A549 (cell line): ENCODE measurements at regions not wholly inside any gene's neighbourhood (a gene's known extent, or its start where the extent isn't known, plus 50 kb on each side); places are given as distances from the start of the nearest gene placed in this dataset.

Experiments
- ATAC-seq, 2 experiments: fragments of 200-7000 bp in 1 of 2; fragments of >200 bp in 1 of 2; cut with Nextera tagmentation in 1 of 2; cut with Tn5 transposase in 1 of 2; 3 replicates each; pipeline versions ENCODE4 v1.8.0 to v1.9.1; 2018 to 2020; ENCODE audit warnings: mild to moderate bottlenecking in 1 of 2, moderate library complexity in 1 of 2
- CTCF ChIA-PET: fragments of 300-600 bp; sonication (Branson Sonifier 250); formaldehyde crosslinking; extraction: SDS; loops from one replicate; lab custom pipeline; 2021; ENCODE audit warnings: antibody characterized with exemption, inconsistent platforms; lab: Yijun Ruan, JAX
- POLR2A ChIA-PET: fragments of 350-600 bp; formaldehyde crosslinking; extraction: SDS; loops from one replicate; lab custom pipeline; 2021; ENCODE audit warnings: antibody characterized with exemption, inconsistent platforms; lab: Yijun Ruan, JAX
- DNase-seq, 2 experiments: peaks; one replicate each; pipeline versions ENCODE4 v3.0.0 to v3.0.0-alpha.2; 2011 to 2016; ENCODE audit warnings: low read depth in 1 of 2, low spot score in 1 of 2
- FAIRE-seq: peaks from 2 replicates; lab custom pipeline; 2011; peaks lifted over from hg19 to GRCh38; lab: Jason Lieb, UNC
- H3K27ac ChIP-seq, 2 experiments: fragments of >200 bp; sonication (Bioruptor Twin); formaldehyde crosslinking; 3 replicates each; pipeline ENCODE4 v1.5.1; 2016 to 2017
- H3K4me1 ChIP-seq: fragments of >200 bp; sonication (Bioruptor Twin); formaldehyde crosslinking; 3 replicates; pipeline ENCODE4 v1.6.1; 2016
- H3K4me2 ChIP-seq: fragments of >200 bp; sonication (Bioruptor Twin); formaldehyde crosslinking; 3 replicates; pipeline ENCODE4 v1.6.1; 2016
- H3K4me3 ChIP-seq: fragments of >200 bp; sonication (Bioruptor Twin); formaldehyde crosslinking; 3 replicates; pipeline ENCODE4 v1.5.1; 2016
- H3K9me3 ChIP-seq: fragments of >200 bp; sonication (Bioruptor Twin); formaldehyde crosslinking; 3 replicates; pipeline ENCODE4 v1.6.1; 2016
- CBX2 ChIP-seq: fragments of 200-600 bp; sonication (generic); IDR thresholded peaks from 2 replicates; pipeline ENCODE4 v1.6.1; 2016; ENCODE audit warnings: low read depth, mild to moderate bottlenecking, borderline replicate concordance
- CEBPB ChIP-seq, 2 experiments: fragments of >200 bp in 1 of 2; sonication (Bioruptor Twin) in 1 of 2; formaldehyde crosslinking in 1 of 2; IDR thresholded peaks; 2 replicates each; pipeline ENCODE4 v1.6.1; 2012 to 2016
- CHD2 ChIP-seq: fragments of 150-350 bp; IDR thresholded peaks from 2 replicates; pipeline ENCODE4 v1.6.1; 2014; ENCODE audit warnings: low read length; ENCODE audit not compliant: partially characterized antibody
- CTCF ChIP-seq: fragments of >200 bp; sonication (Bioruptor Twin); formaldehyde crosslinking; IDR thresholded peaks from 3 replicates; pipeline ENCODE4 v1.5.1; 2016
- E2F6 ChIP-seq: IDR thresholded peaks from 2 replicates; pipeline ENCODE4 v1.6.1; 2012; ENCODE audit warnings: low read depth, borderline replicate concordance
- EP300 ChIP-seq, 2 experiments: fragments of >200 bp; sonication (Bioruptor Twin); formaldehyde crosslinking; IDR thresholded peaks; 2 replicates in 1 of 2; 3 replicates in 1 of 2; pipeline ENCODE4 v1.6.1; 2016 to 2017
- GATA3 ChIP-seq: IDR thresholded peaks from 2 replicates; pipeline ENCODE4 v1.6.1; 2012; ENCODE audit warnings: borderline replicate concordance
- HES2 ChIP-seq: fragments of >200 bp; sonication (Bioruptor Twin); formaldehyde crosslinking; IDR thresholded peaks from 2 replicates; pipeline ENCODE4 v1.6.1; 2016
- HMGXB4 ChIP-seq: fragments of 250-450 bp; sonication (Bioruptor Pico); IDR thresholded peaks from 2 replicates; pipeline ENCODE4 v1.5.0; 2021; ENCODE audit warnings: mild to moderate bottlenecking, moderate library complexity, borderline replicate concordance
- HOXB13 ChIP-seq: fragments of 250-450 bp; sonication (Bioruptor Pico); IDR thresholded peaks from 2 replicates; pipeline ENCODE4 v1.5.0; 2020; ENCODE audit warnings: low read depth, mild to moderate bottlenecking, moderate library complexity
- HOXB5 ChIP-seq: fragments of 250-450 bp; sonication (Bioruptor Pico); IDR thresholded peaks from 2 replicates; pipeline ENCODE4 v1.5.0; 2020; ENCODE audit warnings: mild to moderate bottlenecking, moderate library complexity
- MYC ChIP-seq: IDR thresholded peaks from 2 replicates; pipeline ENCODE4 v1.6.1; 2012; ENCODE audit warnings: mild to moderate bottlenecking, inconsistent platforms, low read length, improper control_type of control experiment, borderline replicate concordance
- NR3C1 ChIP-seq: fragments of >200 bp; sonication (Bioruptor Twin); formaldehyde crosslinking; IDR thresholded peaks from 3 replicates; pipeline ENCODE4 v1.6.1; 2017
- PBX3 ChIP-seq: IDR thresholded peaks from 2 replicates; pipeline ENCODE4 v1.6.1; 2012
- POLR2A ChIP-seq: IDR thresholded peaks from 2 replicates; pipeline ENCODE4 v1.6.1; 2012; ENCODE audit warnings: mild to moderate bottlenecking, low read length
- RAD21 ChIP-seq, 2 experiments: fragments of >200 bp in 1 of 2; sonication (Bioruptor Twin) in 1 of 2; formaldehyde crosslinking in 1 of 2; IDR thresholded peaks in 1 of 2; conservative IDR thresholded peaks in 1 of 2; 2 replicates in 1 of 2; 3 replicates in 1 of 2; pipeline ENCODE4 v1.6.1; 2012 to 2018; ENCODE audit warnings: inconsistent platforms in 1 of 2
- SMC3 ChIP-seq: fragments of >200 bp; sonication (Bioruptor Twin); formaldehyde crosslinking; IDR thresholded peaks from 3 replicates; pipeline ENCODE4 v1.6.1; 2018; ENCODE audit warnings: inconsistent platforms
- TFCP2L1 ChIP-seq: fragments of 250-450 bp; sonication (Bioruptor Pico); IDR thresholded peaks from 2 replicates; pipeline ENCODE4 v1.5.0; 2021; ENCODE audit warnings: mild to moderate bottlenecking
- WGBS: methylation state at CpG from one replicate; pipeline ENCODE4 v1.1.6; 2017; ENCODE audit errors: missing lambda C conversion rate; 5-methylcytosine and 5-hydroxymethylcytosine counted together
- TF ChIP-seq, protein P1 (sequence below): fragments of 150-350 bp; IDR thresholded peaks from 2 replicates; pipeline ENCODE4 v1.6.1; 2014; ENCODE audit warnings: low read depth, mild to moderate bottlenecking, low read length
- TF ChIP-seq, protein P2 (sequence below): fragments of 200-600 bp; sonication (generic); IDR thresholded peaks from 2 replicates; pipeline ENCODE4 v1.6.1; 2016; ENCODE audit warnings: antibody characterized with exemption, mild to moderate bottlenecking, moderate library complexity
- TF ChIP-seq, protein P3 (sequence below): IDR thresholded peaks from 2 replicates; pipeline ENCODE4 v1.6.1; 2012

- TF ChIP-seq POLR2A (no peak), CBX2 (no peak), HOXB13 (no peak)
- TF ChIP-seq, protein P1, sequence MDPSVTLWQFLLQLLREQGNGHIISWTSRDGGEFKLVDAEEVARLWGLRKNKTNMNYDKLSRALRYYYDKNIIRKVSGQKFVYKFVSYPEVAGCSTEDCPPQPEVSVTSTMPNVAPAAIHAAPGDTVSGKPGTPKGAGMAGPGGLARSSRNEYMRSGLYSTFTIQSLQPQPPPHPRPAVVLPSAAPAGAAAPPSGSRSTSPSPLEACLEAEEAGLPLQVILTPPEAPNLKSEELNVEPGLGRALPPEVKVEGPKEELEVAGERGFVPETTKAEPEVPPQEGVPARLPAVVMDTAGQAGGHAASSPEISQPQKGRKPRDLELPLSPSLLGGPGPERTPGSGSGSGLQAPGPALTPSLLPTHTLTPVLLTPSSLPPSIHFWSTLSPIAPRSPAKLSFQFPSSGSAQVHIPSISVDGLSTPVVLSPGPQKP: no peak
- TF ChIP-seq, all 56 proteins: peak for 0
These were observed 245.2 kb upstream of the REG3G start (continued) for GRCh38 chr2:78780256-78780655.

DNA sequence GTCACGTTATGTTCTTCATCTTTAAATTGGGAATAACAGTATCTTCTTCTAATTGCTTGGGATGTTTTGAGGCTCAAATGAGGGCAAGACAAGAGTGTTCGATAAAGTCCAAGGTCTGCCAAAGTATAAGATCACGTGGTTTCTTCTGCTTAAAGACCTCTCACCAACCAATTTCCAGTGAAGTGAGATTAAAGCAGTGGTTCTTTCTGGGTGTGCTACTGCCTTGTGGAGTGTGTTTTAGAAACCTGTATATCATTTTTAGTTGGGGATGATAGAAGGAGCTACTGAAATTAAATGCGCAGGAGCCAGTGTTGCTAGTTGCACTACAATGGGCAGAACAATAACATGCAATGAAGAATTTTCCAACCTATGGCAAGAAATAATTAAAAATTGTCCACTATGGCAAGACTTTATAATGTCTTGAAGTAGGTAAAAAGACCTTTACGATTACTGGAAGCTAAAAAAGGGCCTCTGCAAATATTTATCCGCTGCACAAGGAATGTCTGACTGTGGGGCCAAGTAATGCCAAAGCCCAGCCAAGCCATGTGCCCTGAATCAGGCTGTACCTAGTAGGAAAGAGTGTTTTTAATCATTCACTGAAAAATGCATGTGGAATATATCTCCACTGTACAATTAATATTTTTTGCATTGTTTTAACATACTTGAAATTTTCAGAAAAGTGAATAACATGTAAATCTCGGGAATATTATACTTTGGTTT, 244.5 kb upstream of the REG3G start:
- Histone ChIP-seq H3K9me3 (0 out of 3 replicates have a peak, but pooled peaks cover 3% of the 10 kb centered on the region), H3K4me1 (no peaks in the 10 kb centered on the region), H3K27ac (no peak overlapping the region), H3K4me2 (no peak overlapping the region), H3K4me3 (no peak overlapping the region)
- 4% methylated on average over 7 of the region's 7 CpGs for WGBS
- ChIA-PET POLR2A (no interaction called here), CTCF (no interaction called here)
- ATAC-seq (no peak), FAIRE-seq (no peak), DNase-seq (no peak)
- TF ChIP-seq MYC: no peak
- no peak for TF ChIP-seq E2F6
- TF ChIP-seq, protein P2, sequence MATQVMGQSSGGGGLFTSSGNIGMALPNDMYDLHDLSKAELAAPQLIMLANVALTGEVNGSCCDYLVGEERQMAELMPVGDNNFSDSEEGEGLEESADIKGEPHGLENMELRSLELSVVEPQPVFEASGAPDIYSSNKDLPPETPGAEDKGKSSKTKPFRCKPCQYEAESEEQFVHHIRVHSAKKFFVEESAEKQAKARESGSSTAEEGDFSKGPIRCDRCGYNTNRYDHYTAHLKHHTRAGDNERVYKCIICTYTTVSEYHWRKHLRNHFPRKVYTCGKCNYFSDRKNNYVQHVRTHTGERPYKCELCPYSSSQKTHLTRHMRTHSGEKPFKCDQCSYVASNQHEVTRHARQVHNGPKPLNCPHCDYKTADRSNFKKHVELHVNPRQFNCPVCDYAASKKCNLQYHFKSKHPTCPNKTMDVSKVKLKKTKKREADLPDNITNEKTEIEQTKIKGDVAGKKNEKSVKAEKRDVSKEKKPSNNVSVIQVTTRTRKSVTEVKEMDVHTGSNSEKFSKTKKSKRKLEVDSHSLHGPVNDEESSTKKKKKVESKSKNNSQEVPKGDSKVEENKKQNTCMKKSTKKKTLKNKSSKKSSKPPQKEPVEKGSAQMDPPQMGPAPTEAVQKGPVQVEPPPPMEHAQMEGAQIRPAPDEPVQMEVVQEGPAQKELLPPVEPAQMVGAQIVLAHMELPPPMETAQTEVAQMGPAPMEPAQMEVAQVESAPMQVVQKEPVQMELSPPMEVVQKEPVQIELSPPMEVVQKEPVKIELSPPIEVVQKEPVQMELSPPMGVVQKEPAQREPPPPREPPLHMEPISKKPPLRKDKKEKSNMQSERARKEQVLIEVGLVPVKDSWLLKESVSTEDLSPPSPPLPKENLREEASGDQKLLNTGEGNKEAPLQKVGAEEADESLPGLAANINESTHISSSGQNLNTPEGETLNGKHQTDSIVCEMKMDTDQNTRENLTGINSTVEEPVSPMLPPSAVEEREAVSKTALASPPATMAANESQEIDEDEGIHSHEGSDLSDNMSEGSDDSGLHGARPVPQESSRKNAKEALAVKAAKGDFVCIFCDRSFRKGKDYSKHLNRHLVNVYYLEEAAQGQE: no peak
- TF ChIP-seq NR3C1: no peak
- no peak for TF ChIP-seq HMGXB4 (CRISPR knock-in tag)
- TF ChIP-seq HES2: no peak
- TF ChIP-seq GATA3: no peak
- no peak for TF ChIP-seq CTCF
- TF ChIP-seq RAD21 (conservative IDR thresholded peaks at IDR 0.05 in 1 of 2, IDR thresholded peaks at IDR 0.05 in 1 of 2): no peak
- TF ChIP-seq, protein P3, sequence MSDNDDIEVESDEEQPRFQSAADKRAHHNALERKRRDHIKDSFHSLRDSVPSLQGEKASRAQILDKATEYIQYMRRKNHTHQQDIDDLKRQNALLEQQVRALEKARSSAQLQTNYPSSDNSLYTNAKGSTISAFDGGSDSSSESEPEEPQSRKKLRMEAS: no peak
- no peak for TF ChIP-seq CEBPB (IDR thresholded peaks at IDR 0.05)
- no peak for TF ChIP-seq EP300 (IDR thresholded peaks at IDR 0.05)
- no peak for TF ChIP-seq HOXB5 (CRISPR knock-in tag)
- no peak for TF ChIP-seq TFCP2L1 (CRISPR knock-in tag)
- TF ChIP-seq CHD2: no peak
- TF ChIP-seq PBX3: no peak
- TF ChIP-seq HOXB13: no peak
- TF ChIP-seq SMC3: no peak
